Nephron (organoid): ENCODE measurements at regions not wholly inside any gene's neighbourhood (a gene's known extent, or its start where the extent isn't known, plus 50 kb on each side); places are given as distances from the start of the nearest gene placed in this dataset.
A peak's percentile ranks its signal among the peaks of the same experiment; 100 is the strongest.

Experiments used
- H3K27ac Mint-ChIP-seq, 3 experiments: 2 replicates each; pipeline ENCODE4 v1.8.0; 2020; ENCODE audit warnings: mixed read lengths in 3 of 3, mild to moderate bottlenecking in 2 of 3, moderate library complexity in 1 of 3
- H3K27me3 Mint-ChIP-seq: 2 replicates; pipeline ENCODE4 v1.8.0; 2021; ENCODE audit warnings: low read depth, mild to moderate bottlenecking, moderate library complexity, mixed read lengths
- H3K36me3 Mint-ChIP-seq: 2 replicates; pipeline ENCODE4 v1.8.0; 2020; ENCODE audit warnings: low read depth, mixed read lengths
- H3K4me1 Mint-ChIP-seq: 2 replicates; pipeline ENCODE4 v1.8.0; 2020; ENCODE audit warnings: mixed read lengths
- H3K4me3 Mint-ChIP-seq, 3 experiments: 2 replicates each; pipeline ENCODE4 v1.8.0; 2020; ENCODE audit warnings: mild to moderate bottlenecking in 3 of 3, mixed read lengths in 3 of 3, moderate library complexity in 2 of 3
- H3K9me3 Mint-ChIP-seq: 2 replicates; pipeline ENCODE4 v1.8.0; 2020; ENCODE audit warnings: mixed read lengths
- TF ChIP-seq, protein P1 (sequence below), 3 experiments: fragments of 200-600 bp; sonication (generic); IDR thresholded peaks; one replicate each; pipeline ENCODE4 v1.5.0; 2021; ENCODE audit warnings: antibody characterized with exemption in 3 of 3; ENCODE audit not compliant: unreplicated experiment in 3 of 3

DNA sequence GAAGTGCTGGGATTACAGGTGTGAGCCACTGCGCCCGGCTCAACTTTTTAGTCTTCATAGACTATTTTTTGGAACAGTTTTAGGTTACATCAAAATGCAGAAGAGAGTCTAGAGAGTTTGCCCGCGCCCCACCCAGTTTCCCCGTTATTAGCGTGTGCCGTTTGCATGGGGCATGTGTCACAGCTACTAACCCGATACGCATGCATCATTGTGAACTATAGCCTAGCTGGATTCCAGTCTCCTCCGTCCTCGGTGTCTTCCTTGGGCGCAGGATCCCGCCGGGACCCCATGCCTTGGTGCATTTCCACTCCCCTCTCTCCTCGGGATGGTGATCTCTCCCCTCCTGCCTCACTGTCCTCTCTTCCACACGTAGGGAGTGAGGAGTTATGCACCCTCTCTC lies 85.5 kb upstream of the ADRA2C start:
- no peak overlapping the region for H3K4me3 Mint-ChIP-seq
- H3K4me1 Mint-ChIP-seq: peaks cover 5% of the 10 kb centered on the region
- peaks cover 4% of the 10 kb centered on the region for H3K36me3 Mint-ChIP-seq
- H3K9me3 Mint-ChIP-seq: no peaks in the 10 kb centered on the region
- no peak overlapping the region for H3K27ac Mint-ChIP-seq
- TF ChIP-seq, protein P1, sequence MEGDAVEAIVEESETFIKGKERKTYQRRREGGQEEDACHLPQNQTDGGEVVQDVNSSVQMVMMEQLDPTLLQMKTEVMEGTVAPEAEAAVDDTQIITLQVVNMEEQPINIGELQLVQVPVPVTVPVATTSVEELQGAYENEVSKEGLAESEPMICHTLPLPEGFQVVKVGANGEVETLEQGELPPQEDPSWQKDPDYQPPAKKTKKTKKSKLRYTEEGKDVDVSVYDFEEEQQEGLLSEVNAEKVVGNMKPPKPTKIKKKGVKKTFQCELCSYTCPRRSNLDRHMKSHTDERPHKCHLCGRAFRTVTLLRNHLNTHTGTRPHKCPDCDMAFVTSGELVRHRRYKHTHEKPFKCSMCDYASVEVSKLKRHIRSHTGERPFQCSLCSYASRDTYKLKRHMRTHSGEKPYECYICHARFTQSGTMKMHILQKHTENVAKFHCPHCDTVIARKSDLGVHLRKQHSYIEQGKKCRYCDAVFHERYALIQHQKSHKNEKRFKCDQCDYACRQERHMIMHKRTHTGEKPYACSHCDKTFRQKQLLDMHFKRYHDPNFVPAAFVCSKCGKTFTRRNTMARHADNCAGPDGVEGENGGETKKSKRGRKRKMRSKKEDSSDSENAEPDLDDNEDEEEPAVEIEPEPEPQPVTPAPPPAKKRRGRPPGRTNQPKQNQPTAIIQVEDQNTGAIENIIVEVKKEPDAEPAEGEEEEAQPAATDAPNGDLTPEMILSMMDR (IDR thresholded peaks at IDR 0.05; ENCODE audit: unreplicated experiment in 3 of 3): no peak
- H3K27me3 Mint-ChIP-seq: peaks cover 20% of the 10 kb centered on the region

- peaks cover 20% of the 10 kb centered on the region for H3K27me3 Mint-ChIP-seq
- peaks cover 4% of the 10 kb centered on the region for H3K36me3 Mint-ChIP-seq
- peaks cover 5% of the 10 kb centered on the region for H3K4me1 Mint-ChIP-seq
- H3K4me3 Mint-ChIP-seq: no peak overlapping the region
- no peaks in the 10 kb centered on the region for H3K9me3 Mint-ChIP-seq
- H3K27ac Mint-ChIP-seq: no peak overlapping the region
- TF ChIP-seq, protein P1 (IDR thresholded peaks at IDR 0.05; ENCODE audit: unreplicated experiment in 3 of 3): no peak
Observed at GRCh38 chr4:3679851-3680311, 86.3 kb upstream of the ADRA2C start.

DNA sequence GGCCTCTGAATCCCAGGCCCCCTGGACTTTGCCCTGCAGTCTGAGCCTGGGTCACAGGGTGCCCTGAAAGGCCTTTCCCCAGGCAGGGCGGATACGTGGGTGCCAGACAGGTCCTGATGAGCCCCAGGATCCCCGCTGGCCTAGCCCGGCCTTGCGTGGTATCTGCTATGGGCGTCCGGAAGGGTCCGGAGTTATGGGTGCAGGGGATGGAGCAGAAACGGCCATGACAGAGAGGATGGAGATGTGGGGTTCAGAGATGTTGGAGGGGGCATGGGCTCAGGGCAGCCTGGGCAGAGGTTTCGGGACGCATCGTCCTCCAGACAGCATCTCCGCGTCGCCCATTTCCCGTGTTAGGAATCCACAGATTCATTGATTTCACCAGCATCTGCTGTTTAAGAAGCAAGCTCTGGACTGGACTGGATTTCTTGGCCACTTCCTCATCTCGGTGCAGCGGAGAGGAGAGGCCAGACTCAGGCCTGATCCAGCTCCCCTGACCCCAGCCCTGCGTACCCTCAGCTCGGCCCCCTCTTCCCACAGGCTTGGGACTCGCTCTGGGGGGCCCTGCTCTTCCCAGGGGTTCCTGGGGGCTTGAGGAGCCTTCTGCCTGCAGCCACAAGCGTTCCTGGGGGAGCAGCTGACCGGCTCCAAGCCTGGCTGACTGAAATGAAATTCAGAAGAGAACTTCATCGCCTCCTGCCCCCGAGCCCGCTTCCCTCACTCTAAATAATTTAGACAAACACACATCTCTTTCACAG lies 86.9 kb upstream of the ADRA2C start:
- Mint-ChIP-seq H3K9me3 (no peaks in the 10 kb centered on the region), H3K27ac (no peak overlapping the region), H3K4me3 (no peak overlapping the region), H3K36me3 (peaks cover 4% of the 10 kb centered on the region), H3K27me3 (peaks cover 20% of the 10 kb centered on the region), H3K4me1 (peaks cover 5% of the 10 kb centered on the region)
- TF ChIP-seq, protein P1 (IDR thresholded peaks at IDR 0.05; ENCODE audit: unreplicated experiment in 3 of 3): no peak

- H3K4me1 Mint-ChIP-seq: peaks cover 5% of the 10 kb centered on the region
- H3K9me3 Mint-ChIP-seq: peaks cover 3% of the 10 kb centered on the region
- peak overlapping the region in 1 of 3 experiments; percentile 12 for H3K27ac Mint-ChIP-seq
- H3K4me3 Mint-ChIP-seq: no peak overlapping the region
- H3K27me3 Mint-ChIP-seq: peaks cover 20% of the 10 kb centered on the region
- peaks cover 4% of the 10 kb centered on the region for H3K36me3 Mint-ChIP-seq
- TF ChIP-seq, protein P1 (IDR thresholded peaks at IDR 0.05; ENCODE audit: unreplicated experiment in 3 of 3): no peak
Observed at GRCh38 chr4:3677748-3678070, 88.5 kb upstream of the ADRA2C start.

DNA sequence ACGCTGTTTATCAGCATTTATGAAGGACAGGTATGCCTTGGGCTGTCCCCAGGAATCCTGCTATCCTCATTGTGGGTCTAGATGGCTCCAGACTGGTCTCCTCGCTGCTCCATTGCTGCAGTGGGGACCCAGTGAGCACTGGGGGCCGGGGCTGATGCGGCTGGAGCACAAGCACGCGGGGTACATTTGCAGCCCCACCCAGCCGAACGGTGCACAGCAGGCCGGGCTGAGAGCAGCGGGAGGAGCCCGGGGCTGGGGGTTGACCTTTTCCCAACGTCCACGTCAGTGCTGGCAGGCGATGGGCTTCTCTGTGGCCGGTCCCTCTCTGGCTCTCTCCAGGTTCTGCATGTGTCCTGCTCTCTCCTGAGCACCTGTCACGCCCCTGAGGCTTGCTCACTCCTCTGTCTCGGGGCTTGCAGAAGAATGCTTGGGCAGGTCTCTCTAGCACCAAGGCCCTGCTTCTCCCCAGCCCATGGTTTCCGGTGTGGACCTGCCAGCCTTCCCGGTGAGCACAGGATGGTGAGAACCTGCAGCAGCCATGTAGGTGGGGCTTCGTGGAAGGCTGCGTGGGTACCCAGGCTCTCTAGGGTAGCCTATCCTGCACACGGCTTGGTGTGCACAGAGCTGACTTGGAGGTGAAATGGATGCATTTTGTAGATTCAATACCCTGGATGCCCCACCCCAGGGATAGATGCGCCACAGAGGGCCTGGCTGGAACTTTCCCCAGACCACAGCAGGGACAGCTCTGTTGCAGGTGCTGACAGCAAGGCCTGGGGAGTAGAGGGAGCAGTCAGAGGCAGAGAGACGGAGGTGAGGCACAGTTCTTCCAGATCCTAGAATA lies 89.1 kb upstream of the ADRA2C start:
- no peak overlapping the region for H3K4me3 Mint-ChIP-seq
- peaks cover 5% of the 10 kb centered on the region for H3K4me1 Mint-ChIP-seq
- H3K36me3 Mint-ChIP-seq: peaks cover 4% of the 10 kb centered on the region
- H3K27ac Mint-ChIP-seq: no peak overlapping the region
- peaks cover 23% of the 10 kb centered on the region for H3K27me3 Mint-ChIP-seq
- H3K9me3 Mint-ChIP-seq: peaks cover 8% of the 10 kb centered on the region
- TF ChIP-seq, protein P1 (IDR thresholded peaks at IDR 0.05; ENCODE audit: unreplicated experiment in 3 of 3): no peak
